ENCODE measurements at regions not wholly inside any gene's neighbourhood (a gene's known extent, or its start where the extent isn't known, plus 50 kb on each side); places are given as distances from the start of the nearest gene placed in this dataset.

DNA sequence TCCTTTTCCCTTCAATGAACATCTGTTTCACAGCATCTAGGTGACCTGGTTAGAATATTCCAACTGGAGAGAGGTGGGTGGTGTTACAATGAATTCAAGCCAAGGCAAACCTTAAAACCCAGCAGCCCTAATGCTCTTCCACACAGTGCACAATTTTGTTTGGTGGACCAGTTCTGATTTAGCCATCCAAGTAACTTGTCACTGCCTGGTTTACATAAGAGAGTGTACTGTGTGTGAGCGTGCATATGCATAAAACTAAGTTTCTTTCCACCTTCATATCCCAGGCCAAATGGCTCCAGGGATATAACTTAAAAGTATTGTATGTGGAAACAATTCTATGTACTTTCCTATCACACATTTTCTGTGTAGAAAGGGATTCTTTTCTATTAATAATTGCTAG is 200.4 kb upstream of the FAR2 start:
- no peak for DNase-seq

DNA sequence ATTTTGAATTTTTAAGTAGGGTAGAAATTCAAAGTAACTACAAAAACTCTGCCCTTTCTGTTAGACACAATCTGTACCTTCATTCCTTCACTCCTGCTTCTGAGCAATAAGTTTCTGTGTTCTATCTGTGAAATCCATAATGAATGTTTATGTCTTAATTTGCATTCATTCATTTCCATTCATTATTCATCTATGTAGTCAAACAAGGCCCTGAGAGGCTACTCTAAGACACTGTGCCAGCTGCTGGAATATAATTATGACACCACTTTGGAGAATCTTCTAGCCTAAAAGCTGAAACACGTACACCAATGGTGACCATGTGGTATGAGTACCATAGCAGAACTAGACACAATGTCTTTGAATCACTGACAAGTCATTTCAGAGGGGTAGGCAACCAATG is 199.9 kb upstream of the FAR2 start:
- DNase-seq, result no peak

DNA sequence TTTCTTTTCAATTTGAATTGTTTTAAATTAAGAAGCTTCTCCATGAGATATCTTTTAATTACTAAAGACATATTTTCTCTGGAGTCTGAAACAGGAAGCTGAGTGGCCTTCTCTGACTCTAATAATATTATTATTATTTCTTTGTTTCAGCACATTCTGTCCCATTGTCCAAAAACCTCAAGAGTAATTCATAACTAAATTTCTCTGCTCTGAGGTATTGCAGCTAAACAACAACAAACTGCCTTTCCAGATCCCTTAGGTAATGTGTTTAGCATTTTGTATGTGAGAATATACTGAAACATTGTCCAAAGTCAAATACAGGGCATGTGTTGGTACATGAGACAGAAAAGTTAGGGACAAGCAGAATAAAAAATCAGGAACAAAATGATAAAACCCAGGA is 199.0 kb upstream of the FAR2 start:
- no peak for DNase-seq

DNA sequence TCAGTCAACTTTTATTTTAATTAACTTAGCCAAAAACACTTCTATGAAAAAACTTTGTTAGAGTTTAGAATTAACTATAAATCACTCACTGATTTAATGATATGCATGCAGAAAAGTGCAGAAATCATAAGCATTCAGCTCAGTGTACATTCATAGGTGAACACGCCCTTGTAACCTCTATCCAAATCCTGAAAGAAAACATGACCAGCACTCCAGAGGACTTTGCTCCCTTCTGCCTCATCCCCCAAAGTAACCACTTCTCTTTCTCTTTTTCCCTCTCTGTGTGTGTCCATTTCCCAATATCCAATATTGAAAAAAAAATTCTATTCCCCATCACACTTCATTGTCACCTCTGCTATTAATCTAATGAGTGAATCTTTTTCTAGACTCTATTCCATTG is 197.1 kb upstream of the FAR2 start:
- no peak for DNase-seq

GRCh38 chr12:28954333-28954732 is 194.7 kb upstream of the FAR2 start:
- DNase-seq, result no peak

- DNase-seq, result no peak
Measured at GRCh38 chr12:28955491-28955890, 193.6 kb upstream of the FAR2 start.

- no peak for DNase-seq
Measured at GRCh38 chr12:28955931-28956330, 193.1 kb upstream of the FAR2 start.

GRCh38 chr12:28958553-28959195 is 190.4 kb upstream of the FAR2 start:
- no peak for DNase-seq

DNA sequence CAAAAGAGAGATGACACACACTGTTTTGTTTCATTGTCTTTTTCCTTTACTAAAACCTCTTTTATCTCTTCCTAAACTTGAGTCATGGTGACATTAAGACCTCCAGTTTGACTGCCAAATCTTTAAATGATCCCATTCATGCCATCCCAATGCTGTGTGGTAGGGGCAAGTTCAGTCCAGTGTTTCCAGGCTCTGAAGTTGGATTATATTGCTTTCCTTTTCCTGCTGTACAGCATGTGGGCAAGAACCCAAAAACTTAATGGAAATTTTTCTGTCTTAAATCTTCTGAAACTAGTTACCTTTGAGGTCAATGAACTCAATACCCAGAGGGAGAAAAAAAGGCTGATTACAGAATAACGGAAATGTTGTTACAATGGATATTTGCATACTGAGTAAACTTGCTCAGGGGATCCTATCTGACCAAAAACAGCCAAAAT is 187.1 kb upstream of the FAR2 start:
- DNase-seq, result no peak

- DNase-seq, result no peak
Measured at GRCh38 chr12:28963554-28963953, 185.5 kb upstream of the FAR2 start.

GRCh38 chr12:28966046-28966780 is 182.9 kb upstream of the FAR2 start:
- no peak for DNase-seq

- DNase-seq, result no peak
Measured at GRCh38 chr12:28967426-28967825, 181.7 kb upstream of the FAR2 start.

DNA sequence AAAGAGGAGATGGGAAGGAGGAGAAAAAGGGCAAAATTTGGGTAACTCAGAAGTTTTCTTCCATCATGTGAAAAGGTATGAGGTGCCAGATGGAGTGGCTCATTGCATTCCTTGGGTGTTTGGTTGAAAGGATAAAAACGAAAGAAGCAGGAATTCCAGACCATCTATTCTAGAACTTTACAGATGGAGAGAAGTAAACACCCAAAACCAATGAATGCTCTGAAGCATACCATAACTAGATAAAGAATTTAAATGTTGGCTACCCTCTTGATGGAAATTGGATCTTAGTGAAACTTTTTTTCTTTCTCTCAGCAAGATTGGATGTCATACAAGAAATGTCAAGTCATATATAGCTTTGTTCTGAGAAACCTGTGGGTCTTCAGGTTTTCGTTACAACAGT is 175.6 kb upstream of the FAR2 start:
- no peak for DNase-seq

GRCh38 chr12:28974166-28974565 is 174.9 kb upstream of the FAR2 start:
- DNase-seq, result no peak

DNA sequence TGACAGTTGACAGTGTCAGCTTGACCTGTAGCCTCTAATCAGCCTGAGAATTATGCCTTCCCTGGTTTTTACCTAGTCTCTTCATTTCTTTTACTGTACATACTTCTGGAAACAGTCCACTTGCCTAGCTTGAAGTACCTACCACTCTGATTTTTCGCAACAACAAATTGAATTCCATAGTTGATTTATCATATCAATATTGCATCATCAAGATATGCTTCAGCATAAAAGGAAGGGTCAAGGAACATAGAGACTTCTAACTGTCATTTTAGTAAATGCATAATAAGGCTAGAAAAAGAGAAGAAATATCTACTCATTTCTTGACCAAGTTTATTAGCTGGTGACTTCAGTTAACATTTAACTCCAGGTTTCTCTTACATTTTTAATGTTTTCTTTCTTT is 174.2 kb upstream of the FAR2 start:
- DNase-seq, result no peak

DNA sequence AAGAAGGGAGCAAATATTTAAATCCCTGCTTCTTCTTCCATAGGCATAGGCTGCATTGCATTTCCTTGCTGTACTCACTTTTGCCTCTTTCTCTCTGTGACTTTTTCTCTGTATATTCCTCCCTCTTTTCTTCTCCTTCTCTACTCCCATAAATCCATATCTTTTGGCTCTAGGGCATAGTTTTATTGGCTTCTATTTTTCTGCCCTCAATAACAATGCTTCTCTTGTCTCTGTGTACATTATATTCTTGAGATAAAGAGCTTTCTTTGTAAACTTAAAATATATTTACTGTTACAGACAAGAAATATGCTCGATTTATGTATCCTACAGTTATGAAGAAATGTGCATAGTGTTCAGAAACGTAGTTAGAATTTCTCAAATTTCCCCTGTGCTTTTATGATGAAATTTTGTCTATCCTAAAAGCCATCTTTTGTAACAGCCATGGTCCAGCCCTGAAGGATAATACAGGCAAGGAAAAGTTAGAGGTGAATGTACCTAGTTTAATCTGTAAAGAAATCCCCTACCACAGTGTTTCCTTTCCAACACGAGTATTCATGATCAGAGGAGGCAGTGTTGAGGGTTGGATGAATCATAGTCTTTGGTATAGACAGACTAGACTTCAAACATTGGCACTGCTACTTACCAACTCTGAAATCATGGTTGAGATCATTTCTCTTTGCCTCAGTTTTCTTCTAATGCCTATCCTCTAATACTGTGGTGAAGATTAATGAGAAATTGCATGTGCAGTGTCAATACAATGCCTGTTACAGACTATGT is 173.3 kb upstream of the FAR2 start:
- DNase-seq, result no peak

- no peak for DNase-seq
Measured at GRCh38 chr12:28980436-28980835, 168.6 kb upstream of the FAR2 start.

GRCh38 chr12:28987538-28988324 is 161.3 kb upstream of the FAR2 start:
- no peak for DNase-seq

- DNase-seq, result no peak
Measured at GRCh38 chr12:28988325-28988704, 160.8 kb upstream of the FAR2 start.

- DNase-seq, result no peak
Measured at GRCh38 chr12:28991626-28992025, 157.5 kb upstream of the FAR2 start.

DNA sequence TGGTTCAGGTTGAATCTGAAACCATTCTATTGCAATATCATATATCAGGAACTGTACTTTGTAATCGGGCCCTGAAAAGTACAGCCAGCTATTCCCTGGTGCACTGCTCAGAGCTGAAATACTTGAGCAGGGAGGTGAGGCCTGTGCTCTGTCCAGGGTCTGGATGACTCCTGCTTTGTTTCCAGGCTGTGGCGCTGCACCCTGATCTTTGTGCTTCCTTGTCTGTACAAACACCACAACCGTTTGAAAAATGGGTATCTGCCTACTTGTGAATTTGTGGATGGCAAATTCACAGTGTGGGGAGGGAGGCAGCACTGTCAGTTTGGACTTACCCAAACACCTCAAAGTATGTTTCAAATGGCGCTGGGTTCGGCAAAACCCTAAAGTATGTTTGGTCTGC is 155.4 kb upstream of the FAR2 start:
- DNase-seq, result no peak

GRCh38 chr12:28994179-28994715 is 154.8 kb upstream of the FAR2 start:
- no peak for DNase-seq

DNA sequence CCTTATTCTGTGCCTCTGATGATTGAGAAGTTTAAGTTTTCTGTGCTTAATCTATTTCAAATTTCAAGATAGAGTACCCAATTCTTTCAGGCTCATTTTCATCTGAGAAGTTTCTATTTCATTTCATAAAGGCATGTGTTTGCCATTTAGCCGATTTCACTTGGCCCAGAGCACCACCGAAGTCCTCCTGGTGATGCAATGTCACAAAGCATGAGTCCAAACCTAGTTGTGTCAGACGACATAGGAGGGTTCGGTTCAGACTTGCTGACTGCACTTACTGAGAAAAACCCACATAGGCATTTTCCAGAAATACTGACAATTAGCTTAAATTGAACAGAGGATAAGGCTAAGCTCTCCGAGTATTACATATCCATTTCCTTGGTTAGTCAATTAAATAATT is 152.4 kb upstream of the FAR2 start:
- DNase-seq, result no peak
